SK-N-SH treated with all-trans-retinoic acid at 6 μM for 48 hours (cell line): ENCODE measurements at regions not wholly inside any gene's neighbourhood (a gene's known extent, or its start where the extent isn't known, plus 50 kb on each side); places are given as distances from the start of the nearest gene placed in this dataset.

Experiments used
- ATAC-seq: fragments of 200-7000 bp; cut with Tn5 transposase; 3 replicates; pipeline ENCODE4 v1.9.1; 2020; ENCODE audit warnings: mild to moderate bottlenecking, moderate library complexity
- ARNTL ChIP-seq: fragments of 450-650 bp; formaldehyde crosslinking; IDR thresholded peaks from 2 replicates; pipeline ENCODE4 v1.5.0; 2020; ENCODE audit warnings: low read depth, mild to moderate bottlenecking, moderate library complexity, borderline replicate concordance
- BACH2 ChIP-seq: fragments of 250-450 bp; sonication (Bioruptor Pico); IDR thresholded peaks from 2 replicates; pipeline ENCODE4 v1.9.0; 2021; ENCODE audit warnings: mild to moderate bottlenecking, borderline replicate concordance
- CSDC2 ChIP-seq: fragments of 250-450 bp; sonication (Bioruptor Pico); IDR thresholded peaks from 2 replicates; pipeline ENCODE4 v1.5.0; 2020; ENCODE audit warnings: mild to moderate bottlenecking, moderate library complexity
- ESRRG ChIP-seq: fragments of 250-450 bp; sonication (Bioruptor Pico); IDR thresholded peaks from 2 replicates; pipeline ENCODE4 v1.6.1; 2021; ENCODE audit warnings: mild to moderate bottlenecking
- GLIS3 ChIP-seq: fragments of 250-450 bp; sonication (Bioruptor Pico); IDR thresholded peaks from 2 replicates; pipeline ENCODE4 v1.5.0; 2020; ENCODE audit warnings: mild to moderate bottlenecking, moderate library complexity
- ISL1 ChIP-seq: fragments of 250-450 bp; sonication (Bioruptor Pico); IDR thresholded peaks from 2 replicates; pipeline ENCODE4 v2.1.2; 2022; ENCODE audit warnings: mild to moderate bottlenecking, moderate library complexity
- OSR1 ChIP-seq: fragments of 250-450 bp; sonication (Bioruptor Pico); IDR thresholded peaks from 2 replicates; pipeline ENCODE4 v1.8.0; 2022; ENCODE audit warnings: moderate library complexity, mild to moderate bottlenecking, inconsistent platforms
- PPARA ChIP-seq: fragments of 250-450 bp; sonication (Bioruptor Pico); IDR thresholded peaks from 2 replicates; pipeline ENCODE4 v1.5.0; 2020; ENCODE audit warnings: mild to moderate bottlenecking, borderline replicate concordance
- RARB ChIP-seq: fragments of 250-450 bp; sonication (Bioruptor Pico); IDR thresholded peaks from 2 replicates; pipeline ENCODE4 v1.8.0; 2021; ENCODE audit warnings: mild to moderate bottlenecking, moderate library complexity
- SNAI2 ChIP-seq: fragments of 250-450 bp; sonication (Bioruptor Pico); IDR thresholded peaks from 2 replicates; pipeline ENCODE4 v1.5.0; 2020; ENCODE audit warnings: mild to moderate bottlenecking, moderate library complexity
- TCF4 ChIP-seq: fragments of 250-450 bp; sonication (Bioruptor Pico); IDR thresholded peaks from 2 replicates; pipeline ENCODE4 v1.8.0; 2021; ENCODE audit warnings: mild to moderate bottlenecking, moderate library complexity, borderline replicate concordance
- TOX ChIP-seq: fragments of 250-450 bp; sonication (Bioruptor Pico); IDR thresholded peaks from 2 replicates; pipeline ENCODE4 v1.8.0; 2021; ENCODE audit warnings: mild to moderate bottlenecking, moderate library complexity, borderline replicate concordance
- ZC3H10 ChIP-seq: fragments of 250-450 bp; sonication (Bioruptor Pico); IDR thresholded peaks from 2 replicates; pipeline ENCODE4 v1.5.1; 2021; ENCODE audit warnings: mild to moderate bottlenecking, moderate library complexity
- ZFP3 ChIP-seq: fragments of 250-450 bp; sonication (Bioruptor Pico); IDR thresholded peaks from 2 replicates; pipeline ENCODE4 v1.5.0; 2020; ENCODE audit warnings: mild to moderate bottlenecking, moderate library complexity
- ZFP30 ChIP-seq: fragments of 450-650 bp; formaldehyde crosslinking; IDR thresholded peaks from 2 replicates; pipeline ENCODE4 v1.5.0; 2022; ENCODE audit warnings: mild to moderate bottlenecking, moderate library complexity
- ZNF565 ChIP-seq: fragments of 450-650 bp; formaldehyde crosslinking; conservative IDR thresholded peaks from 2 replicates; pipeline ENCODE4 v1.5.0; 2020; ENCODE audit warnings: low read depth, mild to moderate bottlenecking, moderate library complexity
- ZNF70 ChIP-seq: fragments of 450-650 bp; formaldehyde crosslinking; IDR thresholded peaks from 2 replicates; pipeline ENCODE4 v1.5.0; 2020; ENCODE audit warnings: mild to moderate bottlenecking, moderate library complexity
- ZNF8 ChIP-seq: fragments of 450-650 bp; formaldehyde crosslinking; IDR thresholded peaks from 2 replicates; pipeline ENCODE4 v1.5.0; 2020; ENCODE audit warnings: mild to moderate bottlenecking, moderate library complexity
- TF ChIP-seq, protein P1 (sequence below): fragments of 250-450 bp; sonication (Bioruptor Pico); IDR thresholded peaks from 2 replicates; pipeline ENCODE4 v1.8.0; 2021; ENCODE audit warnings: low read depth, mild to moderate bottlenecking, moderate library complexity, borderline replicate concordance
- TF ChIP-seq, protein P2 (sequence below): fragments of 250-450 bp; sonication (Bioruptor Pico); IDR thresholded peaks from 2 replicates; pipeline ENCODE4 v1.5.0; 2020; ENCODE audit warnings: mild to moderate bottlenecking, moderate library complexity
- TF ChIP-seq, protein P3 (sequence below): fragments of 250-450 bp; sonication (Bioruptor Pico); IDR thresholded peaks from 2 replicates; pipeline ENCODE4 v1.5.1; 2021; ENCODE audit warnings: mild to moderate bottlenecking, moderate library complexity
- TF ChIP-seq, protein P4 (sequence below): fragments of 250-450 bp; sonication (Bioruptor Pico); IDR thresholded peaks from 2 replicates; pipeline ENCODE4 v1.8.0; 2020; ENCODE audit warnings: mild to moderate bottlenecking, moderate library complexity, borderline replicate concordance
- TF ChIP-seq, protein P5 (sequence below): fragments of 250-450 bp; sonication (Bioruptor Pico); IDR thresholded peaks from 2 replicates; pipeline ENCODE4 v1.5.1; 2020; ENCODE audit warnings: low read depth, mild to moderate bottlenecking, moderate library complexity

DNA sequence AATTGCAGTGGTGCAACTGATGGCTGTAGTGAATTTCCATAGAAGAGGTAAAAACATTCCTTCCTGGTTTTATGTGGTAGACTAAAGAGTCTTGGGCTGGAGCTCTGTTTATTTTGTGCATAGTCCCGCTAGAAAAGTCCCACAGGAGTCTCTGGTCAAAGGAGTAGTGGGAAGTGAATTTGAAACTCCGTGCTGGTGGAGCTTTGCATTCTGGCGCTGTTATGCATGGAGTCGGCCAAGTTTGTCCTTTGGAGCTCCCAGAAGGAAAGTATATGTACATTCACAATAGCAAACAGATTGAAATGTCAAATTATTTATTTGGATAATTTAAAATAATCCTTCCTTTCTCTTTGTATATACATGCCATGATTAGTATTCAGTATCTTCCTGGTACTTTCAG is 296.5 kb downstream of the LMO7 start:
- ATAC-seq = no peak
- TF ChIP-seq SNAI2 (CRISPR knock-in tag) = no peak
- no peak for TF ChIP-seq TOX
- no peak for TF ChIP-seq ZNF565 (CRISPR knock-in tag)
- no peak for TF ChIP-seq TCF4
- TF ChIP-seq ZFP30 (CRISPR knock-in tag) = no peak
- TF ChIP-seq, protein P1, sequence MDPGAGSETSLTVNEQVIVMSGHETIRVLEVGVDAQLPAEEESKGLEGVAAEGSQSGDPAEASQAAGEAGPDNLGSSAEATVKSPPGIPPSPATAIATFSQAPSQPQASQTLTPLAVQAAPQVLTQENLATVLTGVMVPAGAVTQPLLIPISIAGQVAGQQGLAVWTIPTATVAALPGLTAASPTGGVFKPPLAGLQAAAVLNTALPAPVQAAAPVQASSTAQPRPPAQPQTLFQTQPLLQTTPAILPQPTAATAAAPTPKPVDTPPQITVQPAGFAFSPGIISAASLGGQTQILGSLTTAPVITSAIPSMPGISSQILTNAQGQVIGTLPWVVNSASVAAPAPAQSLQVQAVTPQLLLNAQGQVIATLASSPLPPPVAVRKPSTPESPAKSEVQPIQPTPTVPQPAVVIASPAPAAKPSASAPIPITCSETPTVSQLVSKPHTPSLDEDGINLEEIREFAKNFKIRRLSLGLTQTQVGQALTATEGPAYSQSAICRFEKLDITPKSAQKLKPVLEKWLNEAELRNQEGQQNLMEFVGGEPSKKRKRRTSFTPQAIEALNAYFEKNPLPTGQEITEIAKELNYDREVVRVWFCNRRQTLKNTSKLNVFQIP (CRISPR knock-in tag) = no peak
- TF ChIP-seq ZFP3 (CRISPR knock-in tag) = no peak
- no peak for TF ChIP-seq ZC3H10 (CRISPR knock-in tag)
- no peak for TF ChIP-seq ARNTL (CRISPR knock-in tag)
- no peak for TF ChIP-seq PPARA (CRISPR knock-in tag)
- TF ChIP-seq CSDC2 = no peak
- TF ChIP-seq ISL1 = no peak
- TF ChIP-seq GLIS3 (CRISPR knock-in tag) = no peak
- TF ChIP-seq RARB (CRISPR knock-in tag) = no peak
- TF ChIP-seq, protein P2, sequence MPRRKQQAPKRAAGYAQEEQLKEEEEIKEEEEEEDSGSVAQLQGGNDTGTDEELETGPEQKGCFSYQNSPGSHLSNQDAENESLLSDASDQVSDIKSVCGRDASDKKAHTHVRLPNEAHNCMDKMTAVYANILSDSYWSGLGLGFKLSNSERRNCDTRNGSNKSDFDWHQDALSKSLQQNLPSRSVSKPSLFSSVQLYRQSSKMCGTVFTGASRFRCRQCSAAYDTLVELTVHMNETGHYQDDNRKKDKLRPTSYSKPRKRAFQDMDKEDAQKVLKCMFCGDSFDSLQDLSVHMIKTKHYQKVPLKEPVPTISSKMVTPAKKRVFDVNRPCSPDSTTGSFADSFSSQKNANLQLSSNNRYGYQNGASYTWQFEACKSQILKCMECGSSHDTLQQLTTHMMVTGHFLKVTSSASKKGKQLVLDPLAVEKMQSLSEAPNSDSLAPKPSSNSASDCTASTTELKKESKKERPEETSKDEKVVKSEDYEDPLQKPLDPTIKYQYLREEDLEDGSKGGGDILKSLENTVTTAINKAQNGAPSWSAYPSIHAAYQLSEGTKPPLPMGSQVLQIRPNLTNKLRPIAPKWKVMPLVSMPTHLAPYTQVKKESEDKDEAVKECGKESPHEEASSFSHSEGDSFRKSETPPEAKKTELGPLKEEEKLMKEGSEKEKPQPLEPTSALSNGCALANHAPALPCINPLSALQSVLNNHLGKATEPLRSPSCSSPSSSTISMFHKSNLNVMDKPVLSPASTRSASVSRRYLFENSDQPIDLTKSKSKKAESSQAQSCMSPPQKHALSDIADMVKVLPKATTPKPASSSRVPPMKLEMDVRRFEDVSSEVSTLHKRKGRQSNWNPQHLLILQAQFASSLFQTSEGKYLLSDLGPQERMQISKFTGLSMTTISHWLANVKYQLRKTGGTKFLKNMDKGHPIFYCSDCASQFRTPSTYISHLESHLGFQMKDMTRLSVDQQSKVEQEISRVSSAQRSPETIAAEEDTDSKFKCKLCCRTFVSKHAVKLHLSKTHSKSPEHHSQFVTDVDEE (CRISPR knock-in tag) = no peak
- TF ChIP-seq, protein P3, sequence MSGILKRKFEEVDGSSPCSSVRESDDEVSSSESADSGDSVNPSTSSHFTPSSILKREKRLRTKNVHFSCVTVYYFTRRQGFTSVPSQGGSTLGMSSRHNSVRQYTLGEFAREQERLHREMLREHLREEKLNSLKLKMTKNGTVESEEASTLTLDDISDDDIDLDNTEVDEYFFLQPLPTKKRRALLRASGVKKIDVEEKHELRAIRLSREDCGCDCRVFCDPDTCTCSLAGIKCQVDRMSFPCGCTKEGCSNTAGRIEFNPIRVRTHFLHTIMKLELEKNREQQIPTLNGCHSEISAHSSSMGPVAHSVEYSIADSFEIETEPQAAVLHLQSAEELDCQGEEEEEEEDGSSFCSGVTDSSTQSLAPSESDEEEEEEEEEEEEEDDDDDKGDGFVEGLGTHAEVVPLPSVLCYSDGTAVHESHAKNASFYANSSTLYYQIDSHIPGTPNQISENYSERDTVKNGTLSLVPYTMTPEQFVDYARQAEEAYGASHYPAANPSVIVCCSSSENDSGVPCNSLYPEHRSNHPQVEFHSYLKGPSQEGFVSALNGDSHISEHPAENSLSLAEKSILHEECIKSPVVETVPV (CRISPR knock-in tag) = no peak
- TF ChIP-seq, protein P4, sequence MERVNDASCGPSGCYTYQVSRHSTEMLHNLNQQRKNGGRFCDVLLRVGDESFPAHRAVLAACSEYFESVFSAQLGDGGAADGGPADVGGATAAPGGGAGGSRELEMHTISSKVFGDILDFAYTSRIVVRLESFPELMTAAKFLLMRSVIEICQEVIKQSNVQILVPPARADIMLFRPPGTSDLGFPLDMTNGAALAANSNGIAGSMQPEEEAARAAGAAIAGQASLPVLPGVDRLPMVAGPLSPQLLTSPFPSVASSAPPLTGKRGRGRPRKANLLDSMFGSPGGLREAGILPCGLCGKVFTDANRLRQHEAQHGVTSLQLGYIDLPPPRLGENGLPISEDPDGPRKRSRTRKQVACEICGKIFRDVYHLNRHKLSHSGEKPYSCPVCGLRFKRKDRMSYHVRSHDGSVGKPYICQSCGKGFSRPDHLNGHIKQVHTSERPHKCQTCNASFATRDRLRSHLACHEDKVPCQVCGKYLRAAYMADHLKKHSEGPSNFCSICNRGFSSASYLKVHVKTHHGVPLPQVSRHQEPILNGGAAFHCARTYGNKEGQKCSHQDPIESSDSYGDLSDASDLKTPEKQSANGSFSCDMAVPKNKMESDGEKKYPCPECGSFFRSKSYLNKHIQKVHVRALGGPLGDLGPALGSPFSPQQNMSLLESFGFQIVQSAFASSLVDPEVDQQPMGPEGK (CRISPR knock-in tag) = no peak
- no peak for TF ChIP-seq ESRRG (CRISPR knock-in tag)

DNA sequence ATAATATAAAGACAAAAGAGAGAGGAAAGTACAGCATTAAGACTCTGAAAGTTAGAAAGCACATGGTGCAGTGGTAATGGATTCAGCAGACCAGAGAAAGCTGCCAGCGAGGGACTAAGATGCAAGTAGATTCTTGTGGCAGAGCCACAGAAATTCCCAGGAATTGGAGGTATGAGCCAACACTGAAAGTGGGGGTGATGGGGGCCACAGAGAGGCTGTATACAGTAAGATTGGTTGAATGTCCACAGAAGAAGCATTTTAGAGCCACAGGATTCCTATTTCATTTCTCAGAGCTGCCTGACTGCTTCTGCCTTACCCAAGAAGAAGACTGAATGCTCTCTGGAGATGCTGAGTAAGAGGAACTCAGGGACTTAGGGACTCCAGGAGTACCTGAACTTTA is 295.0 kb downstream of the LMO7 start:
- ATAC-seq = no peak
- TF ChIP-seq ZNF70 = no peak
- no peak for TF ChIP-seq BACH2 (CRISPR knock-in tag)
- TF ChIP-seq ZNF8 = no peak
- TF ChIP-seq TCF4 = no peak
- no peak for TF ChIP-seq ARNTL (CRISPR knock-in tag)
- no peak for TF ChIP-seq CSDC2
- no peak for TF ChIP-seq GLIS3 (CRISPR knock-in tag)
- TF ChIP-seq, all 23 proteins: peak for 0

DNA sequence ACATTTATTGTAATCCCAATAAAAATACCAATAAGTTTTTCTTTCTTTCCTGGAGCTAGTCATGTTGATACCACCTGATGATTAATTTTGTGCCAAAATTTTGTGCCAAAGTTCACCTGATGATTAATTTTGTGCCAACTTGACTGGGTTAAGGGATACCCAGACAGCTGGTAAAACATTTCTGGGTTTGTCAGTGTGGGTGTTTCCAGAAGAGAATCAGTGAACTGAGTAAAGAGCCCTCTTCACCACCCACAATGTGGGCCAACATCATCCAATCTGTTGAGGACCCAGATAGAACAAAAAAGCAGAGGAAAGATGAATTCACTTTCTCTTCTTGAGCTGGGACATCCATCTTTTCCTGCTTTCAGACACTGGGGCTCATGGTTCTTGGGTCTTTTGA is 292.9 kb downstream of the LMO7 start:
- ATAC-seq = no peak
- TF ChIP-seq ZFP3 (CRISPR knock-in tag) = no peak
- TF ChIP-seq, protein P1 (CRISPR knock-in tag) = no peak
- TF ChIP-seq, protein P2 (CRISPR knock-in tag) = no peak
- TF ChIP-seq ZFP30 (CRISPR knock-in tag) = no peak
- no peak for TF ChIP-seq ARNTL (CRISPR knock-in tag)
- TF ChIP-seq OSR1 = no peak
- no peak for TF ChIP-seq SNAI2 (CRISPR knock-in tag)
- TF ChIP-seq TCF4 = no peak
- TF ChIP-seq ZNF565 (CRISPR knock-in tag) = no peak
- TF ChIP-seq, protein P5, sequence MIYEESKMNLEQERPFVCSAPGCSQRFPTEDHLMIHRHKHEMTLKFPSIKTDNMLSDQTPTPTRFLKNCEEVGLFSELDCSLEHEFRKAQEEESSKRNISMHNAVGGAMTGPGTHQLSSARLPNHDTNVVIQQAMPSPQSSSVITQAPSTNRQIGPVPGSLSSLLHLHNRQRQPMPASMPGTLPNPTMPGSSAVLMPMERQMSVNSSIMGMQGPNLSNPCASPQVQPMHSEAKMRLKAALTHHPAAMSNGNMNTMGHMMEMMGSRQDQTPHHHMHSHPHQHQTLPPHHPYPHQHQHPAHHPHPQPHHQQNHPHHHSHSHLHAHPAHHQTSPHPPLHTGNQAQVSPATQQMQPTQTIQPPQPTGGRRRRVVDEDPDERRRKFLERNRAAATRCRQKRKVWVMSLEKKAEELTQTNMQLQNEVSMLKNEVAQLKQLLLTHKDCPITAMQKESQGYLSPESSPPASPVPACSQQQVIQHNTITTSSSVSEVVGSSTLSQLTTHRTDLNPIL = no peak
- TF ChIP-seq, protein P3 (CRISPR knock-in tag) = no peak
- TF ChIP-seq ZNF8 = no peak
- TF ChIP-seq ZNF70 = no peak
- TF ChIP-seq RARB (CRISPR knock-in tag) = no peak
